ENCODE measurements at regions not wholly inside any gene's neighbourhood (a gene's known extent, or its start where the extent isn't known, plus 50 kb on each side); places are given as distances from the start of the nearest gene placed in this dataset.

- TF ChIP-seq CTCF (IDR thresholded peaks at IDR 0.05; ENCODE audit: low read depth, low read length) = no peak
- no peak for TF ChIP-seq EZH2phosphoT487 (IDR thresholded peaks at IDR 0.05; ENCODE audit: low read depth)
Measured at GRCh38 chr20:20956513-20956931, 149.6 kb downstream of the LINC00237 start.
